ENCODE measurements at regions not wholly inside any gene's neighbourhood (a gene's known extent, or its start where the extent isn't known, plus 50 kb on each side); places are given as distances from the start of the nearest gene placed in this dataset.

GRCh38 chrX:15929194-15929593, 74.6 kb upstream of the AP1S2 start:
- Mint-ChIP-seq H3K36me3 (no peaks in the 10 kb centered on the region), H3K4me1 (ENCODE audit: low read depth in 2 of 2) (no peaks in the 10 kb centered on the region), H3K9me3 (no peaks in the 10 kb centered on the region), H3K4me3 (no peak overlapping the region), H3K27ac (no peak overlapping the region), H3K27me3 (peaks cover 38 to 40% of the 10 kb centered on the region in 2 donors)
- ATAC-seq: no peak
- DNase-seq (ENCODE audit: low spot score): no peak

GRCh38 chrX:15926622-15927021, 72.0 kb upstream of the AP1S2 start:
- H3K9me3 Mint-ChIP-seq: no peaks in the 10 kb centered on the region
- no peak overlapping the region for H3K27ac Mint-ChIP-seq
- no peaks in the 10 kb centered on the region for H3K36me3 Mint-ChIP-seq
- DNase-seq (ENCODE audit: low spot score) (no peak), ATAC-seq (no peak)
- H3K27me3 Mint-ChIP-seq: peaks cover 36% of the 10 kb centered on the region in 2 donors
- H3K4me3 Mint-ChIP-seq: no peak overlapping the region
- no peaks in the 10 kb centered on the region for H3K4me1 Mint-ChIP-seq (ENCODE audit: low read depth in 2 of 2)

GRCh38 chrX:15918003-15918402, 63.4 kb upstream of the AP1S2 start:
- Mint-ChIP-seq H3K36me3 (no peaks in the 10 kb centered on the region), H3K4me1 (ENCODE audit: low read depth in 2 of 2) (peaks cover 0 to 7% of the 10 kb centered on the region in 2 donors), H3K4me3 (no peak overlapping the region), H3K27me3 (peaks cover 5 to 29% of the 10 kb centered on the region in 2 donors), H3K27ac (no peak overlapping the region), H3K9me3 (no peaks in the 10 kb centered on the region)
- DNase-seq (ENCODE audit: low spot score): no peak
- no peak for ATAC-seq

GRCh38 chrX:15916704-15917084, 62.1 kb upstream of the AP1S2 start:
- peaks cover 0 to 10% of the 10 kb centered on the region in 2 donors for H3K4me1 Mint-ChIP-seq (ENCODE audit: low read depth in 2 of 2)
- H3K4me3 Mint-ChIP-seq: no peak overlapping the region
- no peaks in the 10 kb centered on the region for H3K9me3 Mint-ChIP-seq
- peaks cover 9 to 32% of the 10 kb centered on the region in 2 donors for H3K27me3 Mint-ChIP-seq
- DNase-seq (ENCODE audit: low spot score): no peak
- no peak overlapping the region for H3K27ac Mint-ChIP-seq
- no peaks in the 10 kb centered on the region for H3K36me3 Mint-ChIP-seq
- ATAC-seq: no peak

GRCh38 chrX:15915959-15916703, 61.5 kb upstream of the AP1S2 start:
- no peak overlapping the region for H3K27ac Mint-ChIP-seq
- no peak for ATAC-seq
- no peaks in the 10 kb centered on the region for H3K9me3 Mint-ChIP-seq

GRCh38 chrX:15914486-15914885, 59.9 kb upstream of the AP1S2 start:
- H3K36me3 Mint-ChIP-seq: no peaks in the 10 kb centered on the region
- no peak for DNase-seq (ENCODE audit: low spot score)
- H3K9me3 Mint-ChIP-seq: no peaks in the 10 kb centered on the region
- no peak overlapping the region for H3K4me3 Mint-ChIP-seq
- H3K4me1 Mint-ChIP-seq (ENCODE audit: low read depth in 2 of 2): peaks cover 0 to 12% of the 10 kb centered on the region in 2 donors
- ATAC-seq: no peak
- H3K27ac Mint-ChIP-seq: no peak overlapping the region
- H3K27me3 Mint-ChIP-seq: peaks cover 9 to 34% of the 10 kb centered on the region in 2 donors

More at GRCh38 chrX:15915959-15916703, 61.5 kb upstream of the AP1S2 start:
- Mint-ChIP-seq H3K4me1 (ENCODE audit: low read depth in 2 of 2) (peaks cover 0 to 12% of the 10 kb centered on the region in 2 donors), H3K36me3 (no peaks in the 10 kb centered on the region), H3K4me3 (no peak overlapping the region), H3K27me3 (peaks cover 9 to 32% of the 10 kb centered on the region in 2 donors)
- DNase-seq (ENCODE audit: low spot score): no peak

- H3K9me3 Mint-ChIP-seq: no peaks in the 10 kb centered on the region
- ATAC-seq: no peak
- peaks cover 9 to 40% of the 10 kb centered on the region in 2 donors for H3K27me3 Mint-ChIP-seq
- H3K27ac Mint-ChIP-seq: no peak overlapping the region
- peaks cover 0 to 12% of the 10 kb centered on the region in 2 donors for H3K4me1 Mint-ChIP-seq (ENCODE audit: low read depth in 2 of 2)
- H3K4me3 Mint-ChIP-seq: no peak overlapping the region
- no peak for DNase-seq (ENCODE audit: low spot score)
- no peaks in the 10 kb centered on the region for H3K36me3 Mint-ChIP-seq
Measured at GRCh38 chrX:15913146-15913545, 58.5 kb upstream of the AP1S2 start.

- H3K36me3 Mint-ChIP-seq: no peaks in the 10 kb centered on the region
- peaks cover 0 to 12% of the 10 kb centered on the region in 2 donors for H3K4me1 Mint-ChIP-seq (ENCODE audit: low read depth in 2 of 2)
- H3K27me3 Mint-ChIP-seq: peaks cover 9 to 34% of the 10 kb centered on the region in 2 donors
- H3K4me3 Mint-ChIP-seq: peak overlapping the region; percentile 47
- DNase-seq (ENCODE audit: low spot score): no peak
- ATAC-seq: peak; percentile 72 to 92
- no peak overlapping the region for H3K27ac Mint-ChIP-seq
- no peaks in the 10 kb centered on the region for H3K9me3 Mint-ChIP-seq
Measured at GRCh38 chrX:15911734-15912550, 57.3 kb upstream of the AP1S2 start.

- peaks cover 0 to 6% of the 10 kb centered on the region in 2 donors for H3K4me1 Mint-ChIP-seq (ENCODE audit: low read depth in 2 of 2)
Measured at GRCh38 chrX:15909605-15910004, 55.0 kb upstream of the AP1S2 start.

GRCh38 chrX:15908603-15909290, 54.1 kb upstream of the AP1S2 start:
- DNase-seq (ENCODE audit: low spot score) (no peak), ATAC-seq (no peak)
- Mint-ChIP-seq H3K27ac (no peak overlapping the region), H3K4me3 (no peak overlapping the region), H3K9me3 (no peaks in the 10 kb centered on the region), H3K4me1 (ENCODE audit: low read depth in 2 of 2) (peaks cover 0 to 6% of the 10 kb centered on the region in 2 donors), H3K36me3 (no peaks in the 10 kb centered on the region), H3K27me3 (peaks cover 9 to 26% of the 10 kb centered on the region in 2 donors)

More at GRCh38 chrX:15909605-15910004, 55.0 kb upstream of the AP1S2 start:
- DNase-seq (ENCODE audit: low spot score) (no peak), ATAC-seq (no peak)
- H3K4me3 Mint-ChIP-seq: no peak overlapping the region
- H3K27me3 Mint-ChIP-seq: peaks cover 9 to 31% of the 10 kb centered on the region in 2 donors
- H3K36me3 Mint-ChIP-seq: no peaks in the 10 kb centered on the region
- H3K9me3 Mint-ChIP-seq: no peaks in the 10 kb centered on the region
- H3K27ac Mint-ChIP-seq: no peak overlapping the region

GRCh38 chrX:15906041-15906943, 51.7 kb upstream of the AP1S2 start:
- ATAC-seq (no peak), DNase-seq (ENCODE audit: low spot score) (no peak)
- Mint-ChIP-seq H3K36me3 (no peaks in the 10 kb centered on the region), H3K9me3 (no peaks in the 10 kb centered on the region), H3K4me3 (no peak overlapping the region), H3K27me3 (peaks cover 0 to 21% of the 10 kb centered on the region in 2 donors), H3K27ac (no peak overlapping the region), H3K4me1 (ENCODE audit: low read depth in 2 of 2) (no peaks in the 10 kb centered on the region)
